ENCODE measurements at regions not wholly inside any gene's neighbourhood (a gene's known extent, or its start where the extent isn't known, plus 50 kb on each side); places are given as distances from the start of the nearest gene placed in this dataset.

DNA sequence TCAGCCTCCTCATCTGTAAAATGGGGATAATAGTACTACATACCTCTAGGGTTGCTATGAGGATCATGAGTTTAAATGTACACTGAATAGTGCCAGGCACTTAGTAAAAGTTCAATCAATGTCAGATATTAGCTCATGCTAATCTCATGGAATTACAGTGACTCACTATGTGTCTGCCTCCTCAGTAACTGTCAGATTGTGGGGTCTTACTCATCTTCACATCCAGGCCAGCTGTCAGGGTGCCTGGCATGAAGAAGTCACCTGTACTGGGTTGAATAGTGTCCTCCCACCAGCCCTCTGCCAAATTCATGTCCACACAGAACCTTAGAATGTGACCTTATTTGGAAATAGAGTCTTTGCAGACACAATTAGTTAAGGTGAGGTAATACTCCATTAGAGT, 54.3 kb upstream of the STIM2 start:
- no peak overlapping the region for H3K27ac ChIP-seq (ENCODE audit: low read depth, low read length)
- no peaks in the 10 kb centered on the region for H3K36me3 ChIP-seq (ENCODE audit: insufficient read depth, low read length)
- H2AFZ ChIP-seq (ENCODE audit: low read depth, low read length) = no peak overlapping the region
- H3K27me3 Mint-ChIP-seq (ENCODE audit: low read depth, unreplicated experiment) = peaks cover 4% of the 10 kb centered on the region
- H3K4me1 ChIP-seq (ENCODE audit: insufficient read depth, low read length) = no peaks in the 10 kb centered on the region
- FAIRE-seq = no peak
- no peaks in the 10 kb centered on the region for H3K9me3 ChIP-seq (ENCODE audit: insufficient read depth, low read depth, low read length)
- no peak overlapping the region for H3K4me3 Mint-ChIP-seq (ENCODE audit: unreplicated experiment)
- peaks cover 2% of the 10 kb centered on the region for H3K36me3 Mint-ChIP-seq (ENCODE audit: low read depth, unreplicated experiment)
- H3K27me3 ChIP-seq (ENCODE audit: insufficient read depth, low read length) = no peaks in the 10 kb centered on the region
- H3K4me2 ChIP-seq (ENCODE audit: low read length) = no peak overlapping the region
- no peaks in the 10 kb centered on the region for H4K20me1 ChIP-seq (ENCODE audit: insufficient read depth, low read length)
- TF ChIP-seq CTCF (IDR thresholded peaks at IDR 0.05; ENCODE audit: insufficient read depth, low read depth, low read length) (no peak), EZH2 (IDR thresholded peaks at IDR 0.05; ENCODE audit: insufficient read depth, low read length) (no peak)
- H3K4me1 Mint-ChIP-seq (ENCODE audit: low read depth, unreplicated experiment) = peaks cover 8% of the 10 kb centered on the region
- H3K79me2 ChIP-seq (ENCODE audit: insufficient read depth, low read length) = no peaks in the 10 kb centered on the region
- H3K27ac Mint-ChIP-seq (ENCODE audit: unreplicated experiment) = no peak overlapping the region
- DNase-seq (ENCODE audit: low read depth) = peak; percentile 17
- H3K4me3 ChIP-seq (ENCODE audit: insufficient read depth, low read depth, low read length) = no peak overlapping the region
- H3K9me3 Mint-ChIP-seq (ENCODE audit: unreplicated experiment) = peaks cover 10% of the 10 kb centered on the region
- no peak overlapping the region for H3K9ac ChIP-seq (ENCODE audit: low read length)

- peaks cover 10% of the 10 kb centered on the region for H3K4me1 Mint-ChIP-seq (ENCODE audit: low read depth, unreplicated experiment)
- H3K27me3 Mint-ChIP-seq (ENCODE audit: low read depth, unreplicated experiment) = peaks cover 4% of the 10 kb centered on the region
- Histone ChIP-seq H3K79me2 (ENCODE audit: insufficient read depth, low read length) (no peaks in the 10 kb centered on the region), H3K4me2 (ENCODE audit: low read length) (no peak overlapping the region), H3K27ac (ENCODE audit: low read depth, low read length) (no peak overlapping the region), H4K20me1 (ENCODE audit: insufficient read depth, low read length) (no peaks in the 10 kb centered on the region), H3K4me3 (ENCODE audit: insufficient read depth, low read depth, low read length) (no peak overlapping the region), H3K27me3 (ENCODE audit: insufficient read depth, low read length) (no peaks in the 10 kb centered on the region), H3K9me3 (ENCODE audit: insufficient read depth, low read depth, low read length) (no peaks in the 10 kb centered on the region), H2AFZ (ENCODE audit: low read depth, low read length) (no peak overlapping the region), H3K9ac (ENCODE audit: low read length) (no peak overlapping the region), H3K4me1 (ENCODE audit: insufficient read depth, low read length) (no peaks in the 10 kb centered on the region), H3K36me3 (ENCODE audit: insufficient read depth, low read length) (no peaks in the 10 kb centered on the region)
- no peak overlapping the region for H3K4me3 Mint-ChIP-seq (ENCODE audit: unreplicated experiment)
- TF ChIP-seq EZH2 (IDR thresholded peaks at IDR 0.05; ENCODE audit: insufficient read depth, low read length) (no peak), CTCF (IDR thresholded peaks at IDR 0.05; ENCODE audit: insufficient read depth, low read depth, low read length) (no peak)
- peaks cover 11% of the 10 kb centered on the region for H3K9me3 Mint-ChIP-seq (ENCODE audit: unreplicated experiment)
- FAIRE-seq (no peak), DNase-seq (ENCODE audit: low read depth) (no peak)
- H3K36me3 Mint-ChIP-seq (ENCODE audit: low read depth, unreplicated experiment) = peaks cover 2% of the 10 kb centered on the region
- no peak overlapping the region for H3K27ac Mint-ChIP-seq (ENCODE audit: unreplicated experiment)
Observed at GRCh38 chr4:26807330-26807729, 53.3 kb upstream of the STIM2 start.

GRCh38 chr4:26809811-26810210, 50.8 kb upstream of the STIM2 start:
- H3K27me3 ChIP-seq (ENCODE audit: insufficient read depth, low read length) = no peaks in the 10 kb centered on the region
- no peaks in the 10 kb centered on the region for H3K9me3 ChIP-seq (ENCODE audit: insufficient read depth, low read depth, low read length)
- no peaks in the 10 kb centered on the region for H4K20me1 ChIP-seq (ENCODE audit: insufficient read depth, low read length)
- no peaks in the 10 kb centered on the region for H3K36me3 ChIP-seq (ENCODE audit: insufficient read depth, low read length)
- no peak overlapping the region for H2AFZ ChIP-seq (ENCODE audit: low read depth, low read length)
- TF ChIP-seq CTCF (IDR thresholded peaks at IDR 0.05; ENCODE audit: insufficient read depth, low read depth, low read length) (no peak), EZH2 (IDR thresholded peaks at IDR 0.05; ENCODE audit: insufficient read depth, low read length) (no peak)
- no peak overlapping the region for H3K27ac ChIP-seq (ENCODE audit: low read depth, low read length)
- Mint-ChIP-seq H3K9me3 (ENCODE audit: unreplicated experiment) (peaks cover 11% of the 10 kb centered on the region), H3K4me3 (ENCODE audit: unreplicated experiment) (no peak overlapping the region), H3K36me3 (ENCODE audit: low read depth, unreplicated experiment) (no peaks in the 10 kb centered on the region), H3K27me3 (ENCODE audit: low read depth, unreplicated experiment) (peaks cover 4% of the 10 kb centered on the region), H3K4me1 (ENCODE audit: low read depth, unreplicated experiment) (peaks cover 3% of the 10 kb centered on the region), H3K27ac (ENCODE audit: unreplicated experiment) (no peak overlapping the region)
- H3K4me1 ChIP-seq (ENCODE audit: insufficient read depth, low read length) = no peaks in the 10 kb centered on the region
- no peak overlapping the region for H3K4me2 ChIP-seq (ENCODE audit: low read length)
- no peak for FAIRE-seq
- H3K79me2 ChIP-seq (ENCODE audit: insufficient read depth, low read length) = no peaks in the 10 kb centered on the region
- no peak for DNase-seq (ENCODE audit: low read depth)
- H3K9ac ChIP-seq (ENCODE audit: low read length) = no peak overlapping the region
- no peak overlapping the region for H3K4me3 ChIP-seq (ENCODE audit: insufficient read depth, low read depth, low read length)

All from astrocyte (in vitro differentiated cells and primary cell).